Spleen (tissue), 11 donors: ENCODE measurements at regions not wholly inside any gene's neighbourhood (a gene's known extent, or its start where the extent isn't known, plus 50 kb on each side); places are given as distances from the start of the nearest gene placed in this dataset.

Source experiments
- DNase-seq: peaks from one replicate; pipeline ENCODE4 v3.0.0-alpha.2; 2020
- H3K27ac ChIP-seq, 8 donors: fragments of 200-600 bp; sonication (generic) in 7 of 8; 1 replicate in 4 of 8; 2 replicates in 4 of 8; pipeline versions ENCODE4 v1.5.0 to v1.8.0; 2016 to 2021; ENCODE audit warnings: inconsistent platforms in 4 of 8, mild to moderate bottlenecking in 4 of 8, moderate library complexity in 1 of 8
- H3K27me3 ChIP-seq, 7 donors: fragments of 200-600 bp; sonication (generic) in 6 of 7; replicated peaks in 1 of 7; 1 replicate in 4 of 7; 2 replicates in 3 of 7; pipeline versions ENCODE4 v1.5.0 to v1.8.0; 2016 to 2021; ENCODE audit warnings: inconsistent platforms in 3 of 7, mild to moderate bottlenecking in 1 of 7
- H3K36me3 ChIP-seq, 6 donors: fragments of 200-600 bp; sonication (generic) in 5 of 6; 1 replicate in 4 of 6; 2 replicates in 2 of 6; pipeline versions ENCODE4 v1.5.0 to v1.8.0; 2016 to 2021; ENCODE audit warnings: inconsistent platforms in 2 of 6
- H3K4me1 ChIP-seq, 6 donors: fragments of 200-600 bp; sonication (generic) in 5 of 6; 1 replicate in 3 of 6; 2 replicates in 3 of 6; pipeline versions ENCODE4 v1.5.0 to v1.8.0; 2016 to 2021; ENCODE audit warnings: inconsistent platforms in 3 of 6
- H3K4me3 ChIP-seq, 8 donors: fragments of 200-600 bp; sonication (generic) in 7 of 8; 1 replicate in 4 of 8; 2 replicates in 4 of 8; pipeline versions ENCODE4 v1.5.0 to v1.8.0; 2016 to 2021; ENCODE audit warnings: inconsistent platforms in 4 of 8, mild to moderate bottlenecking in 4 of 8, moderate library complexity in 2 of 8
- H3K9me3 ChIP-seq, 8 donors: fragments of 200-600 bp; sonication (generic) in 7 of 8; 1 replicate in 4 of 8; 2 replicates in 4 of 8; pipeline versions ENCODE4 v1.5.0 to v1.8.0; 2016 to 2021; ENCODE audit warnings: inconsistent platforms in 4 of 8
- POLR2A ChIP-seq, 3 donors: fragments of 450-650 bp; IDR thresholded peaks; one replicate each; pipeline ENCODE4 v1.5.1; 2017; ENCODE audit warnings: antibody characterized with exemption in 3 of 3, mild to moderate bottlenecking in 1 of 3
- POLR2AphosphoS5 ChIP-seq, 3 donors: sonication (generic); formaldehyde crosslinking; IDR thresholded peaks; one replicate each; pipeline ENCODE4 v1.5.1; 2017; ENCODE audit warnings: antibody characterized with exemption in 3 of 3
- WGBS, 5 donors: extraction: QIAGEN DNeasy Blood & Tissue Kit in 3 of 5; methylation state at CpG; one replicate each; pipeline versions ENCODE4 v1.1.5 to v1.1.7; 2013 to 2018; 5-methylcytosine and 5-hydroxymethylcytosine counted together
- intact Hi-C: fragments of 100-400 bp; cut with DNase I; formaldehyde crosslinking; loops from one replicate; pipeline ENCODE4 v1.15.0; 2023; ENCODE audit warnings: low total_unique reads
- TF ChIP-seq, protein P1 (sequence below), 11 experiments: fragments of 200-600 bp in 7 of 11; fragments of 450-650 bp in 4 of 11; sonication (generic) in 4 of 11; IDR thresholded peaks in 8 of 11; conservative IDR thresholded peaks in 3 of 11; 1 replicate in 7 of 11; 2 replicates in 4 of 11; pipeline versions ENCODE4 v1.4.0 to v1.8.0; 2016 to 2021; ENCODE audit warnings: antibody characterized with exemption in 11 of 11, inconsistent platforms in 4 of 11, mild to moderate bottlenecking in 1 of 11
- donor health status: healthy with polysubstance abuse.
- donor health status: DM: no; HTN: no; CAD: no; lungs with moderate emphysema.
- donor health status: DM: no; HTN: no; CAD: no.
- donor health status: Bipolar disorder and iron deficiency.
- donor health status: healthy.
- donor health status: DM: no; HTN: no; CAD: no.
- donor health status: DM: yes; HTN: yes; CAD: no.

DNA sequence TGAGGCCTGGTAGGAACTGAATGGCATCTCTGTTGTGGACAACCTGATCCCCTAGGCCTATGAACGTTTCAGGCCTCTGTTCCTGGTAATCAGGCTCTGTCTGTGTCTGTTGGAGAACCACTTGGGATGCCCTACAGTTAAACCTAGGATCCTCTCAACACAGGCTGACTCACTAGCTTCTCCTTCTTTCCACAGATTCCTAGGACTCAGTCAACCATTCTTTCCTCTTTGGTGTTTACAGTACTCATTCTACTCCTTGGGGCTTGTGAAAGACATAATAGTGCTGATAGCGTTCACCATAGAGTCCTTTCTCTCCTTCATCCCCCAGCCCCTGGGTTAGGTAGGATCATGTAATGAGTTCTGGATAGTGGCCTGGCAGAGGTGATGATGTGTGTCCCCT, 544.3 kb downstream of the METTL4 start:
- H3K9me3 ChIP-seq, result no peaks in the 10 kb centered on the region
- no peak for DNase-seq
- H3K4me1 ChIP-seq, result no peaks in the 10 kb centered on the region
- intact Hi-C loops, result no loop called here
- H3K36me3 ChIP-seq, result no peaks in the 10 kb centered on the region
- TF ChIP-seq, protein P1, sequence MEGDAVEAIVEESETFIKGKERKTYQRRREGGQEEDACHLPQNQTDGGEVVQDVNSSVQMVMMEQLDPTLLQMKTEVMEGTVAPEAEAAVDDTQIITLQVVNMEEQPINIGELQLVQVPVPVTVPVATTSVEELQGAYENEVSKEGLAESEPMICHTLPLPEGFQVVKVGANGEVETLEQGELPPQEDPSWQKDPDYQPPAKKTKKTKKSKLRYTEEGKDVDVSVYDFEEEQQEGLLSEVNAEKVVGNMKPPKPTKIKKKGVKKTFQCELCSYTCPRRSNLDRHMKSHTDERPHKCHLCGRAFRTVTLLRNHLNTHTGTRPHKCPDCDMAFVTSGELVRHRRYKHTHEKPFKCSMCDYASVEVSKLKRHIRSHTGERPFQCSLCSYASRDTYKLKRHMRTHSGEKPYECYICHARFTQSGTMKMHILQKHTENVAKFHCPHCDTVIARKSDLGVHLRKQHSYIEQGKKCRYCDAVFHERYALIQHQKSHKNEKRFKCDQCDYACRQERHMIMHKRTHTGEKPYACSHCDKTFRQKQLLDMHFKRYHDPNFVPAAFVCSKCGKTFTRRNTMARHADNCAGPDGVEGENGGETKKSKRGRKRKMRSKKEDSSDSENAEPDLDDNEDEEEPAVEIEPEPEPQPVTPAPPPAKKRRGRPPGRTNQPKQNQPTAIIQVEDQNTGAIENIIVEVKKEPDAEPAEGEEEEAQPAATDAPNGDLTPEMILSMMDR (IDR thresholded peaks at IDR 0.05 in 8 of 11, conservative IDR thresholded peaks at IDR 0.05 in 3 of 11), result no peak
- TF ChIP-seq POLR2A (IDR thresholded peaks at IDR 0.05) (no peak), POLR2AphosphoS5 (IDR thresholded peaks at IDR 0.05) (no peak)
- no peaks in the 10 kb centered on the region for H3K27me3 ChIP-seq
- 47 to 77% (median 56%) methylated on average over 2 of the region's 2 CpGs for WGBS, 5 donors
- H3K27ac ChIP-seq, result no peak overlapping the region
- H3K4me3 ChIP-seq, result no peak overlapping the region

DNA sequence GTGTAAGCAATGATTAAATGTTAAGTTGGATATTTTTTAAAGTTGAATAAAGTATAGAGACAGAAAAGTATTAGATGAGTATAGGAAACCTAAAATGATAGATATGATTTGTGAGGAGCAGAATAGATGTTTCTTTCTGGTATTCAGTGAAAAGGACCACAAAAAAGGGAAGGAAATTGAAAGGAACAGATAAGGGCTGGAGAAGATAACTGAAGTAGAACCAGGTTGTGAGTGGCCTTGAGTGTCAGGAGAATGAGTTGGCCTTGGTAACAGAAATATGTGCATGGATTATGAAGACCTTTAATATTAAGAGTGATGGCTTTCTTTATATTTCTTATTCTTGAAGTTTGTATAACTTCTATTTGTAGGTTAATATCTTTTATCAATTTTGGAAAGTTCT, 543.5 kb downstream of the METTL4 start:
- no peak for DNase-seq
- H3K27ac ChIP-seq, result no peak overlapping the region
- intact Hi-C loops, result no loop called here
- no peaks in the 10 kb centered on the region for H3K4me1 ChIP-seq
- no peak for TF ChIP-seq POLR2AphosphoS5 (IDR thresholded peaks at IDR 0.05)
- no peak for TF ChIP-seq POLR2A (IDR thresholded peaks at IDR 0.05)
- TF ChIP-seq, protein P1 (IDR thresholded peaks at IDR 0.05 in 8 of 11, conservative IDR thresholded peaks at IDR 0.05 in 3 of 11), result no peak
- H3K4me3 ChIP-seq, result no peak overlapping the region
- no peaks in the 10 kb centered on the region for H3K9me3 ChIP-seq
- no peaks in the 10 kb centered on the region for H3K36me3 ChIP-seq
- no peaks in the 10 kb centered on the region for H3K27me3 ChIP-seq

DNA sequence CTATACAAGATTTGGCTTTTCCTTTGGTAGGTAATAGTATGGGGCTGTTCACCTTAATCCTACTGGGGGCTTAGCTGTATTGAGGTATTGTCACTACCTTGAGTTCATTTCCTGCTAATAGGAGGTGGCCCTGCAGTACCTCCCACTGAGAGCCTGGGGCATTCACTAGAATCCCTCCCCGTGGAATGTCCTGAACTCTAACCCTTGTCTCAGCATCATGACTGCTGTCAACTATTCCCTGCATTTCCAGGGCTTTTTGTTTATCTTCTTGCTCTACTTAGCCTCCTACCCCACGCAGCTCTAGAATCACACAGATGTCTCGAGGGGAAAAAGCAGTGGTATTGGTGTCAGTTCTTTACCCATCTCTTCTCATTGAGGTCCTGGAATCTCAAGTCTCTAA, 542.3 kb downstream of the METTL4 start:
- Histone ChIP-seq H3K4me1 (no peaks in the 10 kb centered on the region), H3K4me3 (no peak overlapping the region), H3K27ac (no peak overlapping the region), H3K36me3 (no peaks in the 10 kb centered on the region), H3K27me3 (no peaks in the 10 kb centered on the region), H3K9me3 (no peaks in the 10 kb centered on the region)
- WGBS, 5 donors, result 42 to 84% (median 62%) methylated on average over 3 of the region's 3 CpGs
- TF ChIP-seq POLR2AphosphoS5 (IDR thresholded peaks at IDR 0.05) (no peak), POLR2A (IDR thresholded peaks at IDR 0.05) (no peak)
- TF ChIP-seq, protein P1 (IDR thresholded peaks at IDR 0.05 in 8 of 11, conservative IDR thresholded peaks at IDR 0.05 in 3 of 11), result no peak
- no peak for DNase-seq
- intact Hi-C loops, result no loop called here

DNA sequence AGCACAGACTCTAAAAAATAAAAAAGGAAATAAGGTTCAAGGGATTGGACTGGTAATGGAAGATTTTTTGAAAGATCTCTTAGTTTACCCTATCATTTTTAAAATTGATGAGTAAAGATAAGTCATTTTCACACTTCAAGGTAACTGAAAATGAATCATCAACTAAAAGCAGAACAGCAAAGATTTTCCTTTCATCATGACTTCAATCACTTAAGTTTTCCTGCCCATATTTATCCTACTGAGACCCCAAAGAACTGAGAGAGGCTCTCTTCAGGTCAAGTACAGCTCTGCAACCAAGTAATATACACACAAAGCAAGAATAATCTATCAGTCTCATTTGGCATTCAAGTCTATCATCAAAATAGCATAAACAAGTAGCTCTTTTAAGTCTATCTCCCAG, 540.7 kb downstream of the METTL4 start:
- Histone ChIP-seq H3K36me3 (no peaks in the 10 kb centered on the region), H3K27ac (no peak overlapping the region), H3K4me3 (no peak overlapping the region), H3K27me3 (no peaks in the 10 kb centered on the region), H3K9me3 (no peaks in the 10 kb centered on the region), H3K4me1 (no peaks in the 10 kb centered on the region)
- TF ChIP-seq POLR2AphosphoS5 (IDR thresholded peaks at IDR 0.05), result no peak
- TF ChIP-seq POLR2A (IDR thresholded peaks at IDR 0.05), result no peak
- TF ChIP-seq, protein P1 (IDR thresholded peaks at IDR 0.05 in 8 of 11, conservative IDR thresholded peaks at IDR 0.05 in 3 of 11), result no peak
- intact Hi-C loops, result no loop called here
- DNase-seq, result no peak
